Testis (tissue), 2 donors: ENCODE measurements at regions not wholly inside any gene's neighbourhood (a gene's known extent, or its start where the extent isn't known, plus 50 kb on each side); places are given as distances from the start of the nearest gene placed in this dataset.

Source experiments
- CTCF ChIP-seq, 3 experiments: fragments of 450-650 bp in 2 of 3; fragments of 200-600 bp in 1 of 3; sonication (generic) in 1 of 3; IDR thresholded peaks; one replicate each; pipeline ENCODE4 v1.5.1; 2016 to 2019; ENCODE audit warnings: antibody characterized with exemption in 3 of 3, mild to moderate bottlenecking in 2 of 3, moderate library complexity in 1 of 3
- POLR2A ChIP-seq: fragments of 450-650 bp; IDR thresholded peaks from one replicate; pipeline ENCODE4 v1.6.1; 2017; ENCODE audit warnings: antibody characterized with exemption, mild to moderate bottlenecking, moderate library complexity

DNA sequence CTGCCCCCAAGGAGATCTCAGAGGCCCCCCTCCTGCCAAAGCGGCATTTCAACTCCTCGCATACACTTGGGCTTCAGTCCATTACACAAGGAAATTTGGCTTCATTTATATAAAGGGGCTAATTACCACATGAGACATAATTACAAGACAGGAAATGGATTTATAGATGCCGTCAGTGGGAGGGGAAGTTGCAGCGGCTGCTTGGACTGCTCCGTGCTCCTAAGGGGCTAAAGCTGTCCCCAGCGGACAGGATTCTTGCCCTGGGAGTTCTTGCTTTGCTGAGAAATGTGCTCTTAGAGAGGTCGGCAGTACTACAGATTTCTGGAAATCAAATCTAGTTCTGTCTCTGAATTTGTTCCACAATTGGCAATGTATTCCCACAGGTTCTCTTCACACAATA, 57.2 kb upstream of the NLK start:
- TF ChIP-seq CTCF (IDR thresholded peaks at IDR 0.05): no peak
- TF ChIP-seq POLR2A: no peak
